ENCODE measurements at regions not wholly inside any gene's neighbourhood (a gene's known extent, or its start where the extent isn't known, plus 50 kb on each side); places are given as distances from the start of the nearest gene placed in this dataset.

DNA sequence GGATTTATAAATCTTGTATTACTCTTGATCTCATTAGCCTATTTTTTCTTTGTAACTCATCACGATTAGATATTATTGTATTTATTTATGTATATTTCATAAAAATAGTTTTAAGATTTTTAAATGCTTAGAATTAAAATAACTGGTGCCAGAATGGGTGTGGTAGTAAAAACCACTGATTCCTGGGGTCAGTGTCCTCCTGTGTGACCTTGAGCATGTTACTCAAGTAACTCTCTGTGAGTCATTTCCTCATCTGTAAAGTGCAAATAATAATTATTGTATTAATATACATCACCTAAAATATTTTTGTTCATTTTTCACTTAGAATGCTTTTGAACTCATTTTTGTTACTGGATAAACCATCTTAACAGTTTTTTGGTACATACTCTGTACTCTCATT lies 91.3 kb upstream of the TMEM229A start:
- TF ChIP-seq, protein P1, sequence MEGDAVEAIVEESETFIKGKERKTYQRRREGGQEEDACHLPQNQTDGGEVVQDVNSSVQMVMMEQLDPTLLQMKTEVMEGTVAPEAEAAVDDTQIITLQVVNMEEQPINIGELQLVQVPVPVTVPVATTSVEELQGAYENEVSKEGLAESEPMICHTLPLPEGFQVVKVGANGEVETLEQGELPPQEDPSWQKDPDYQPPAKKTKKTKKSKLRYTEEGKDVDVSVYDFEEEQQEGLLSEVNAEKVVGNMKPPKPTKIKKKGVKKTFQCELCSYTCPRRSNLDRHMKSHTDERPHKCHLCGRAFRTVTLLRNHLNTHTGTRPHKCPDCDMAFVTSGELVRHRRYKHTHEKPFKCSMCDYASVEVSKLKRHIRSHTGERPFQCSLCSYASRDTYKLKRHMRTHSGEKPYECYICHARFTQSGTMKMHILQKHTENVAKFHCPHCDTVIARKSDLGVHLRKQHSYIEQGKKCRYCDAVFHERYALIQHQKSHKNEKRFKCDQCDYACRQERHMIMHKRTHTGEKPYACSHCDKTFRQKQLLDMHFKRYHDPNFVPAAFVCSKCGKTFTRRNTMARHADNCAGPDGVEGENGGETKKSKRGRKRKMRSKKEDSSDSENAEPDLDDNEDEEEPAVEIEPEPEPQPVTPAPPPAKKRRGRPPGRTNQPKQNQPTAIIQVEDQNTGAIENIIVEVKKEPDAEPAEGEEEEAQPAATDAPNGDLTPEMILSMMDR (IDR thresholded peaks at IDR 0.05), result no peak
- TF ChIP-seq POLR2AphosphoS5 (IDR thresholded peaks at IDR 0.05; ENCODE audit: insufficient read depth in 1 of 2, low read depth in 1 of 2), result no peak

Measured in vagina (tissue), 2 donors.